B cell (primary cell): ENCODE measurements at regions not wholly inside any gene's neighbourhood (a gene's known extent, or its start where the extent isn't known, plus 50 kb on each side); places are given as distances from the start of the nearest gene placed in this dataset.

Source experiments
- ATAC-seq: fragments of 200-7000 bp; cut with Tn5 transposase; one replicate; pipeline ENCODE4 v1.10.0; 2021; ENCODE audit warnings: low read depth, mild to moderate bottlenecking, moderate number of reproducible peaks, moderate library complexity
- CTCF ChIA-PET: fragments of 350-600 bp; sonication (Branson Sonifier 250); formaldehyde crosslinking; loops from one replicate; lab custom pipeline; 2021; ENCODE audit warnings: antibody characterized with exemption, inconsistent platforms; lab: Charles Lee
- POLR2A ChIA-PET: fragments of 350-600 bp; sonication (Branson Sonifier 250); formaldehyde crosslinking; loops from one replicate; lab custom pipeline; 2021; ENCODE audit warnings: antibody characterized with exemption; lab: Charles Lee
- DNase-seq: peaks from one replicate; pipeline ENCODE4 v3.0.0; 2013
- H2AFZ ChIP-seq: 2 replicates; pipeline ENCODE4 v1.6.1; 2012; ENCODE audit warnings: mild to moderate bottlenecking, low read depth, low read length; ENCODE audit not compliant: insufficient read depth, poor library complexity, severe bottlenecking
- H3K27ac ChIP-seq, 2 donors: 1 replicate in 1 of 2; 2 replicates in 1 of 2; pipeline ENCODE4 v1.5.1; 2012 to 2013; ENCODE audit warnings: low read length in 2 of 2, mild to moderate bottlenecking in 2 of 2, moderate library complexity in 1 of 2
- H3K27me3 ChIP-seq, 4 experiments: fragments of 200-600 bp in 1 of 4; sonication (generic) in 1 of 4; replicated peaks in 1 of 4; 1 replicate in 2 of 4; 2 replicates in 2 of 4; pipeline versions ENCODE4 v1.6.1 to v1.7.0; 2013 to 2016; ENCODE audit warnings: low read length in 3 of 4, mild to moderate bottlenecking in 2 of 4, mixed read lengths in 1 of 4, moderate library complexity in 1 of 4; ENCODE audit not compliant: insufficient read depth in 4 of 4, control insufficient read depth in 3 of 4; ENCODE audit errors: control extremely low read depth in 1 of 4
- H3K36me3 ChIP-seq, 2 experiments: replicated peaks in 1 of 2; 1 replicate in 1 of 2; 2 replicates in 1 of 2; pipeline versions ENCODE4 v1.6.1 to v1.7.1; 2013; ENCODE audit warnings: low read length in 1 of 2; ENCODE audit not compliant: insufficient read depth in 2 of 2, control insufficient read depth in 1 of 2; ENCODE audit errors: control extremely low read depth in 1 of 2, extremely low read depth in 1 of 2
- H3K4me1 ChIP-seq, 2 donors: fragments of 200-600 bp in 1 of 2; sonication (generic) in 1 of 2; 1 replicate in 1 of 2; 2 replicates in 1 of 2; pipeline versions ENCODE4 v1.5.1 to v1.6.1; 2013 to 2017; ENCODE audit warnings: low read length in 2 of 2; ENCODE audit not compliant: control insufficient read depth in 2 of 2, insufficient read depth in 2 of 2
- H3K4me2 ChIP-seq: replicated peaks from 2 replicates; pipeline ENCODE3; 2012; ENCODE audit warnings: mild to moderate bottlenecking, low read depth, low read length; ENCODE audit not compliant: poor library complexity, severe bottlenecking
- H3K4me3 ChIP-seq, 5 experiments: fragments of 200-600 bp in 1 of 5; sonication (generic) in 1 of 5; 1 replicate in 3 of 5; 2 replicates in 2 of 5; pipeline versions ENCODE4 v1.5.1 to v1.7.0; 2011 to 2016; ENCODE audit warnings: low read length in 4 of 5, mild to moderate bottlenecking in 4 of 5, low read depth in 2 of 5, control low read depth in 1 of 5, moderate library complexity in 1 of 5; ENCODE audit not compliant: insufficient read depth in 1 of 5; ENCODE audit errors: control extremely low read depth in 1 of 5, extremely low read depth in 1 of 5
- H3K79me2 ChIP-seq: fragments of 200-600 bp; sonication (generic); one replicate; pipeline ENCODE4 v1.6.0; 2016; ENCODE audit warnings: low read length; ENCODE audit not compliant: control insufficient read depth, insufficient read depth
- H3K9ac ChIP-seq: fragments of 200-600 bp; sonication (generic); 2 replicates; pipeline ENCODE4 v1.6.1; 2017; ENCODE audit warnings: mild to moderate bottlenecking, low read length, moderate library complexity
- H3K9me3 ChIP-seq, 3 donors: one replicate each; pipeline versions ENCODE4 v1.6.1 to v1.7.1; 2013; ENCODE audit warnings: low read length in 2 of 3; ENCODE audit not compliant: control insufficient read depth in 2 of 3, insufficient read depth in 1 of 3; ENCODE audit errors: control extremely low read depth in 1 of 3
- H4K20me1 ChIP-seq: 2 replicates; pipeline ENCODE4 v1.6.0; 2012; ENCODE audit warnings: mild to moderate bottlenecking, low read length; ENCODE audit not compliant: insufficient read depth, control insufficient read depth, poor library complexity, severe bottlenecking
- H3K27ac Mint-ChIP-seq: one replicate; pipeline ENCODE4 v1.8.0; 2021; ENCODE audit warnings: mixed read lengths
- H3K27me3 Mint-ChIP-seq: one replicate; pipeline ENCODE4 v1.8.0; 2021; ENCODE audit warnings: mixed read lengths
- H3K4me1 Mint-ChIP-seq: one replicate; pipeline ENCODE4 v1.8.0; 2021; ENCODE audit warnings: mixed read lengths
- H3K4me3 Mint-ChIP-seq: one replicate; pipeline ENCODE4 v1.8.0; 2021; ENCODE audit warnings: mixed read lengths
- H3K9me3 Mint-ChIP-seq: one replicate; pipeline ENCODE4 v1.8.0; 2022; ENCODE audit warnings: mixed read lengths; ENCODE audit not compliant: insufficient read depth
- CTCF ChIP-seq: fragments of 200-600 bp; IDR thresholded peaks from one replicate; pipeline ENCODE4 v1.8.0; 2022; ENCODE audit warnings: antibody characterized with exemption, mild to moderate bottlenecking
- EZH2 ChIP-seq: IDR thresholded peaks from 2 replicates; pipeline ENCODE4 v1.6.1; 2012; ENCODE audit warnings: borderline replicate concordance, low read depth, mild to moderate bottlenecking, moderate library complexity, low read length; ENCODE audit not compliant: insufficient read depth, poor library complexity, severe bottlenecking
- WGBS: methylation state at CpG from one replicate; pipeline ENCODE4 v1.1.5; 2013; ENCODE audit warnings: missing lambda C conversion rate; ENCODE audit not compliant: insufficient coverage; 5-methylcytosine and 5-hydroxymethylcytosine counted together
- intact Hi-C: fragments of 100-400 bp; cut with micrococcal nuclease; formaldehyde crosslinking; loops from one replicate; pipeline ENCODE4 v1.10.0; 2022

GRCh38 chr4:173835903-173836302 lies 305.9 kb upstream of the HAND2 start:
- H3K27me3 Mint-ChIP-seq = peaks cover 4% of the 10 kb centered on the region
- no peak overlapping the region for H2AFZ ChIP-seq
- POLR2A ChIA-PET = no interaction called here
- ATAC-seq (no peak), DNase-seq (no peak)
- intact Hi-C loops = no loop called here
- no peaks in the 10 kb centered on the region for H3K79me2 ChIP-seq
- H3K4me3 Mint-ChIP-seq = no peak overlapping the region
- no peaks in the 10 kb centered on the region for H4K20me1 ChIP-seq
- no peak overlapping the region for H3K4me2 ChIP-seq
- CTCF ChIA-PET = no interaction called here
- H3K27ac ChIP-seq = no peak overlapping the region
- H3K27me3 ChIP-seq = peaks cover 0 to 2% (median 0%) of the 10 kb centered on the region in 4 experiments
- no peak for TF ChIP-seq CTCF
- no peak for TF ChIP-seq EZH2
- H3K9ac ChIP-seq = no peak overlapping the region
- H3K36me3 ChIP-seq = no peaks in the 10 kb centered on the region
- no peak overlapping the region for H3K4me3 ChIP-seq
- H3K9me3 Mint-ChIP-seq = no peaks in the 10 kb centered on the region
- WGBS = 80% methylated on average over 3 of the region's 4 CpGs
- no peaks in the 10 kb centered on the region for H3K4me1 Mint-ChIP-seq
- no peak overlapping the region for H3K27ac Mint-ChIP-seq
- no peaks in the 10 kb centered on the region for H3K9me3 ChIP-seq
- H3K4me1 ChIP-seq = no peaks in the 10 kb centered on the region

GRCh38 chr4:173834151-173834550 lies 304.1 kb upstream of the HAND2 start:
- WGBS = no CpG with 5 or more reads among the region's 1 CpG
- intact Hi-C loops = no loop called here

More at GRCh38 chr4:173834151-173834550, 304.1 kb upstream of the HAND2 start:
- Histone ChIP-seq H3K9me3 (no peaks in the 10 kb centered on the region), H3K27me3 (peaks cover 0 to 2% (median 0%) of the 10 kb centered on the region in 4 experiments), H3K79me2 (no peaks in the 10 kb centered on the region), H4K20me1 (no peaks in the 10 kb centered on the region), H3K4me2 (no peak overlapping the region), H3K9ac (no peak overlapping the region), H3K4me1 (no peaks in the 10 kb centered on the region), H3K36me3 (no peaks in the 10 kb centered on the region), H2AFZ (no peak overlapping the region), H3K4me3 (no peak overlapping the region), H3K27ac (no peak overlapping the region)
- Mint-ChIP-seq H3K4me1 (no peaks in the 10 kb centered on the region), H3K27me3 (peaks cover 4% of the 10 kb centered on the region), H3K27ac (no peak overlapping the region), H3K9me3 (no peaks in the 10 kb centered on the region), H3K4me3 (no peak overlapping the region)
- ChIA-PET POLR2A (no interaction called here), CTCF (no interaction called here)
- TF ChIP-seq CTCF = no peak
- TF ChIP-seq EZH2 = no peak
- DNase-seq (no peak), ATAC-seq (no peak)
